Mucosa of descending colon (tissue), 3 donors: ENCODE measurements at regions not wholly inside any gene's neighbourhood (a gene's known extent, or its start where the extent isn't known, plus 50 kb on each side); places are given as distances from the start of the nearest gene placed in this dataset.

Source experiments
- ATAC-seq: fragments of 200-7000 bp; cut with Tn5 transposase; one replicate; pipeline ENCODE4 v1.9.1; 2020; ENCODE audit warnings: mild to moderate bottlenecking, moderate library complexity
- DNase-seq, 3 donors: peaks; one replicate each; pipeline ENCODE4 v3.0.0-alpha.2; 2020
- H3K36me3 ChIP-seq: fragments of 200-600 bp; one replicate; pipeline ENCODE4 v1.8.0; 2021; ENCODE audit warnings: low read depth, mild to moderate bottlenecking
- H3K4me1 ChIP-seq: fragments of 200-600 bp; one replicate; pipeline ENCODE4 v1.8.0; 2021; ENCODE audit warnings: low read depth, mild to moderate bottlenecking
- H3K4me3 ChIP-seq: fragments of 200-600 bp; one replicate; pipeline ENCODE4 v1.8.0; 2021; ENCODE audit warnings: mild to moderate bottlenecking
- H3K9me3 ChIP-seq: fragments of 200-600 bp; one replicate; pipeline ENCODE4 v1.8.0; 2021; ENCODE audit warnings: mild to moderate bottlenecking
- intact Hi-C, 2 donors: fragments of 100-400 bp; cut with DNase I in 1 of 2; cut with micrococcal nuclease in 1 of 2; formaldehyde crosslinking; loops; one replicate each; pipeline versions ENCODE4 v1.11.0 to v1.11.1; 2022; cut with DNase I, micrococcal nuclease
- TF ChIP-seq, protein P1 (sequence below): fragments of 200-600 bp; IDR thresholded peaks from one replicate; pipeline ENCODE4 v1.8.0; 2022; ENCODE audit warnings: antibody characterized with exemption, mild to moderate bottlenecking
- donor health status: DM: no; HTN: no; CAD: no; lungs with moderate emphysema.
- donor health status: DM: no; HTN: no; CAD: no.
- donor health status: DM: no; HTN: yes; CAD: no.

- H3K36me3 ChIP-seq, result no peaks in the 10 kb centered on the region
- H3K4me3 ChIP-seq, result no peak overlapping the region
- intact Hi-C loops, result no loop called here
- H3K4me1 ChIP-seq, result no peaks in the 10 kb centered on the region
- H3K9me3 ChIP-seq, result no peaks in the 10 kb centered on the region
- no peak for ATAC-seq
- DNase-seq, result peak in 1 of 3 donors; percentile 50
- TF ChIP-seq, protein P1, sequence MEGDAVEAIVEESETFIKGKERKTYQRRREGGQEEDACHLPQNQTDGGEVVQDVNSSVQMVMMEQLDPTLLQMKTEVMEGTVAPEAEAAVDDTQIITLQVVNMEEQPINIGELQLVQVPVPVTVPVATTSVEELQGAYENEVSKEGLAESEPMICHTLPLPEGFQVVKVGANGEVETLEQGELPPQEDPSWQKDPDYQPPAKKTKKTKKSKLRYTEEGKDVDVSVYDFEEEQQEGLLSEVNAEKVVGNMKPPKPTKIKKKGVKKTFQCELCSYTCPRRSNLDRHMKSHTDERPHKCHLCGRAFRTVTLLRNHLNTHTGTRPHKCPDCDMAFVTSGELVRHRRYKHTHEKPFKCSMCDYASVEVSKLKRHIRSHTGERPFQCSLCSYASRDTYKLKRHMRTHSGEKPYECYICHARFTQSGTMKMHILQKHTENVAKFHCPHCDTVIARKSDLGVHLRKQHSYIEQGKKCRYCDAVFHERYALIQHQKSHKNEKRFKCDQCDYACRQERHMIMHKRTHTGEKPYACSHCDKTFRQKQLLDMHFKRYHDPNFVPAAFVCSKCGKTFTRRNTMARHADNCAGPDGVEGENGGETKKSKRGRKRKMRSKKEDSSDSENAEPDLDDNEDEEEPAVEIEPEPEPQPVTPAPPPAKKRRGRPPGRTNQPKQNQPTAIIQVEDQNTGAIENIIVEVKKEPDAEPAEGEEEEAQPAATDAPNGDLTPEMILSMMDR, result no peak
Observed at GRCh38 chr3:3383461-3383860, 204.0 kb upstream of the CRBN start.

GRCh38 chr3:3372210-3372777, 192.8 kb upstream of the CRBN start:
- TF ChIP-seq, protein P1, result no peak
- Histone ChIP-seq H3K4me1 (no peaks in the 10 kb centered on the region), H3K4me3 (no peak overlapping the region), H3K9me3 (peaks cover 12% of the 10 kb centered on the region), H3K36me3 (no peaks in the 10 kb centered on the region)
- no peak for DNase-seq
- no peak for ATAC-seq
- intact Hi-C loops, result no loop called here

DNA sequence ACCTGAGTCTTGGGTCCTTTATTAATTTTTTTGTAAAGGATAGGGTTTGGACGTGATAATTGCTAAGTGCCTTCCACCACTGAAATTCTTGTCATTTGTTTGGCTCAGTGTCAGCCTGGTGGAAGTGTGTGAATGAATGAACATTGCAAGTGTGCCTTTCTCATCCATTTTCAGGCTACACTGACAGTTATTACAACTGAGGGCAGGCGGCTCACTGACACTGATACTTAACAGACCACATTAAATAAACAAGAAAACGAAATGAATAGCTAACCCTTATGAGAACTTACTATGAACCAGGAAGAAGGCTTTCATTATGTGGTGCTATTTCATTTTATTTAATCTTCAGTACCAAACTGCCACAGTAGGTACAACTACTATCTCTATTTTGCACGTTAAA, 188.8 kb upstream of the CRBN start:
- Histone ChIP-seq H3K4me1 (no peaks in the 10 kb centered on the region), H3K4me3 (no peak overlapping the region), H3K9me3 (no peaks in the 10 kb centered on the region), H3K36me3 (no peaks in the 10 kb centered on the region)
- intact Hi-C loops, result no loop called here
- no peak for DNase-seq
- no peak for ATAC-seq
- TF ChIP-seq, protein P1, result no peak

DNA sequence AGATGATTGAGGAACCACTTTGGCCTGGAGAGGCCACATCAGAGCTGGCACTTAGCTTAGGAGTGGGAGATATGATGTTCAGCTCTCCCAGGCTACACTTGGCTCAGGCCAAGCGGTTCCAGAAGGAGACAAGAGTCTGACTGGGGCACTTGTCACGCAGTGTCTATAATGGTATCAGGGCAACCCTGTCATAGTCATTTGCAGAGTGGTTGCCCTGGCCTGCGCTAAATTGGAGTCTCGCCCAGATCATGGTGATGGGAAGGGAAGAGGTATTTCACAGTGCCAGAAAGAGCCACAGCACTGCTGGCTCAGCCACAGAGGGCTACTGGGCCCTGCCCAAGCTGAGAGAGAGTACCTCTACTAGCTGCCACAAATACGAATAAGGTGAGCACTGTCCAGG, 186.9 kb upstream of the CRBN start:
- TF ChIP-seq, protein P1, result no peak
- Histone ChIP-seq H3K4me3 (no peak overlapping the region), H3K36me3 (no peaks in the 10 kb centered on the region), H3K4me1 (no peaks in the 10 kb centered on the region), H3K9me3 (no peaks in the 10 kb centered on the region)
- no peak for DNase-seq
- intact Hi-C loops, result no loop called here
- ATAC-seq, result no peak

- H3K4me1 ChIP-seq, result no peaks in the 10 kb centered on the region
- no peak for ATAC-seq
- intact Hi-C loops, result no loop called here
- H3K9me3 ChIP-seq, result no peaks in the 10 kb centered on the region
- no peak overlapping the region for H3K4me3 ChIP-seq
- H3K36me3 ChIP-seq, result no peaks in the 10 kb centered on the region
- TF ChIP-seq, protein P1, result no peak
- DNase-seq, result no peak
Observed at GRCh38 chr3:3365716-3366115, 186.2 kb upstream of the CRBN start.

DNA sequence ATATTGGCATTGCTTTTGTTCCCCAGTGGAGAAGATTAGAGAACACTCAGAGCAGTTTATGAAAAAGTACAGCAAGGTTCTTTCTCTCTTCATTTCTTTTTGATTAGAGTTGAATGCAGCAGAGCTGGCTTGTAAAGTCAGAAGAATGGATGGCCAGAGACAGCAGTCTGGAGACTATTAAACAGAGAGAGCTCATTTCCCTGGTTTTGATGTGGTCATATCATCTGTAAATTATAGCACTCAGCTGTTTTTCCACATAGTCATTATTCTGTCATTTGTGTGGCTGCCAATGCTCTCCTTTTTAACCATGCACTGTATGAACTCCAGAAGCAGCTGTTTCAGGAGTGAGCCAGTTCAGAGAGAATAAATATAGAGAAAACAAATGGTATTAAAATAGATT, 177.4 kb upstream of the CRBN start:
- Histone ChIP-seq H3K4me3 (no peak overlapping the region), H3K4me1 (no peaks in the 10 kb centered on the region), H3K36me3 (no peaks in the 10 kb centered on the region), H3K9me3 (no peaks in the 10 kb centered on the region)
- ATAC-seq, result no peak
- TF ChIP-seq, protein P1, result no peak
- intact Hi-C loops, result no loop called here
- no peak for DNase-seq
